HG02588 (cell line): ENCODE measurements at regions not wholly inside any gene's neighbourhood (a gene's known extent, or its start where the extent isn't known, plus 50 kb on each side); places are given as distances from the start of the nearest gene placed in this dataset.
"Not testable (repeated sequence)": the region's sequence is repeated elsewhere in the genome, so short reads cannot be mapped to it uniquely, and the experiment has no call there.

Experiments used
- ATAC-seq: cut with Tn5 transposase; IDR thresholded peaks from one replicate; pipeline ENCODE4 v1.9.1; 2021; ENCODE audit warnings: mild to moderate bottlenecking, moderate library complexity; ENCODE audit not compliant: unreplicated experiment

DNA sequence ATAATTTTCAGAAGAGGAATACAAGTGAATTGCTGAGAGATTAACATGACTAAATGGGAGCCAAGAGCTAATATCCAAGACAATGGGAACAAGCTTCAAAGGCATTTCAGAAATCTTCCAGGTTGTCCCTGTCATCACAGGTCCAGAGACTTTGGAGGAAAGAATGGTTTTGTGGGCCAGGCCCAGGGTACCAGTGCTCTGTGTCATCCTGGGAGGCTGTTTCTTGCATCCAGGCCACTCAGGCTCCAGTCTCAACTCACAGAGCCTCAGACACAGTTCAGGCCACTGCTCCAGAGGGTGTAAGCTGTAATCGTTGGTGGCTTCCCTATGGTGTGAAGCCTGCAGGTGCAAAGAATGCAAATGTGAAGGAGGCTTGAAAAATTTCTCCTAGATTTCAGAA is 170.4 kb upstream of the NRG3 start:
- no peak for ATAC-seq

GRCh38 chr10:81708416-81708815 is 166.6 kb upstream of the NRG3 start:
- ATAC-seq = no peak

GRCh38 chr10:81708929-81709328 is 166.1 kb upstream of the NRG3 start:
- ATAC-seq = no peak

DNA sequence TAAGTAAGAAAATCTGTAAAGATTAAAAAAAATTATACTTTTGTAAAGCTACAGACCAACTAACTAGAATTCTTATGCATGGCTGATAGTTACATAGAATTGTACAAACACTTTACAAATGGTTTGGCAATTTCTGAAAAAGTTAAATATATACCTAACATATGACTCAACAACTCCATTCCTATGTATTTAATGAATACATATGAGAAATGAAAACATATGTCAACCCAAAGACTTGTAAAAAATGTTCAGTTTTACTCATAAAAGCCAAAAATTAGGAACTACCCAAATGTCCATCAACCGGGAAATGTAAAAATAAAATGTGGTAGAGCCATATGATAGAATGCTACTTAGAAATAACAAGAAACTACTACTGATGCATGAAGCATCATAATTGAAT is 152.6 kb upstream of the NRG3 start:
- no peak for ATAC-seq

- ATAC-seq = no peak
Measured at GRCh38 chr10:81724431-81724830, 150.6 kb upstream of the NRG3 start.

- no peak for ATAC-seq
Measured at GRCh38 chr10:81725851-81726250, 149.1 kb upstream of the NRG3 start.

DNA sequence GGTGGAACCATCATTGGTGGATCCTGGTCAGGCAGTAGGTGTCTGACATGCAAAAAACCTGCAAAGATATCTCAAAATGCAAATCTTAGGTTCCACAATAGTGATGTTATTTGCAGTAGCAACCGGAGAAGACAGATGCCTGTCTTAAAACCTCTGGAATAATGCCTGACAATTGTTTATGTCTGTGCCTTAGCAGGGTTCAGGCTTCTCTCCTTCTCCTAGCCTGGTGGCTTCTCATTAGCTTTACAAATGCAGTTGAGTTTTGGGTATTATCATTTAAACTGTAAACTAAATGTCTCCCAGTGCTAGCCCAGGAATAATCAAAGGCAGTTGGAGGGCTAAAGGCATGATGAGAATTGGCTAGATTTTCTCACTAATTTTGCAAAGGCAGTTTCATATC is 146.3 kb upstream of the NRG3 start:
- ATAC-seq = no peak

DNA sequence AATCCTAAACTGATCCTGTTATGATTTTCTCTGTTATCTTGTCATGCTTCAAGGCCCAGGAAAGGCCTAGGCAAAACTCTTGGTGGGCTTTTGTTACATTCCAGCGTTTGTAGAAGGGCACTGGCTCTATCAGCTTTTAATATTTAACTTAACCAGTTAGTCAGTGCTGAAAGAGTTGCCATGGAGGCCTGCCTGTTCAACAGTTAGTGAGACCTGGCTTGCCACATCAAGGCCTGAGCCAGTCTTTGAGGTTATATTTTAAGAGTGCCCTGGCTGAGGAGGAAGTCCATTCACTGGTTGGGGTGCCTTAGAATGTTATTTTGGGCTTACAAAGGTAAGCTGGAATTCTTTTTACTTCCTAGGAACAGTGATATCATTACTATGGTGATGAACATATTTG is 144.1 kb upstream of the NRG3 start:
- ATAC-seq = no peak

- ATAC-seq = no peak
Measured at GRCh38 chr10:81733542-81733941, 141.5 kb upstream of the NRG3 start.

DNA sequence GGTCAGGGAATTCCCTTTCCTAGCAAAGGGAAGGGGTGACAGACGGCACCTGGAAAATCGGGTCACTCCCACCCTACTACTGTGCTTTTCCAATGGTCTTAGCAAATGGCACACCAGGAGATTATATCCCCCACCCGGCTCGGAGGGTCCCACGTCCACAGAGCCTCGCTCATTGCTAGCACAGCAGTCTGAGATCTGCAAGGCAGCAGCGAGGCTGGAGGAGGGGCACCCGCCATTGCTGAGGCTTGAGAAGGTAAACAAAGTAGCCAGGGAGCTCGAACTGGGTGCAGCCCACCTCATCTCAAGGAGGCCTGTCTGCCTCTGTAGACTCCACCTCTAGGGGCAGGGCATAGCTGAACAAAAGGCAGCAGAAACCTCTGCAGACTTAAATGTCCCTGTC is 139.8 kb upstream of the NRG3 start:
- ATAC-seq = not testable (repeated sequence)

DNA sequence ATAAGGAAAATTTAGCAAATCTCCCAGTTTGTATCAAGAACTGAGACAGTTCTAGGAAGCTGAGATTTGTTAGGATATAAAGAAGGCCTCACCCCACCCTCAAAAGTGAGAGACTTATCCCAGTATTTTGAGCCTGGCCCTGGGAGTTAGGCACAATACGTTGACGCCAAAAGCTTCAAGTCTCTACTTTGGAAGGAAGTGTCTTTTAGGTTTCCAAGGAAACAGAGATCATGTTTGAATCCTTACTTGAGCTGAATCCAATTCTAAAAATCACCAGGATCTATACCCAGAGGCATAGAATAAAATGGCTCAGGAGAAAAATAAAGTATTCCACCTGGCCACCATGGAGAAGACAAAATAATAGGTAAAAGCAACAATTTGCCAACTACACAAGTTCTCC is 115.9 kb upstream of the NRG3 start:
- ATAC-seq = no peak

GRCh38 chr10:81784111-81784597 is 90.8 kb upstream of the NRG3 start:
- ATAC-seq = no peak

DNA sequence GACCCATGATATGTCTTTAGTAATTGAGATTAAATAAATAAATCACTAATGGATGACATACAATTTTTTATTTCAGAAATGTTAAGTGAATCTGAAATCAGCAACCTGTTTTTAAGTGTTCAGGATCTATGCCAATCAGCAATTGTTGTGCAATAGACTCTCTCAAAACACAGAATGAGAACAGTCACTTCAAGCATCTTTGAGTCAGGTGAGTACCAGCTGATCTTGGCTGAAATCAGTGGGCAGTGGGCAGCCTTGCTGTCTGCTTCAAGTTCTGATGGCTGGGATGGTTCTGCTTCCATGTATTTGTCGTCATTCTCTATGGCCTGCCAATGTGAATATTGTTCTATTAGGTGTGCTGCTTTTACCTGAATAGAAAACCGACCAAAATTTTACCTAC is 82.3 kb upstream of the NRG3 start:
- no peak for ATAC-seq

GRCh38 chr10:81806842-81807241 is 68.2 kb upstream of the NRG3 start:
- ATAC-seq = no peak

DNA sequence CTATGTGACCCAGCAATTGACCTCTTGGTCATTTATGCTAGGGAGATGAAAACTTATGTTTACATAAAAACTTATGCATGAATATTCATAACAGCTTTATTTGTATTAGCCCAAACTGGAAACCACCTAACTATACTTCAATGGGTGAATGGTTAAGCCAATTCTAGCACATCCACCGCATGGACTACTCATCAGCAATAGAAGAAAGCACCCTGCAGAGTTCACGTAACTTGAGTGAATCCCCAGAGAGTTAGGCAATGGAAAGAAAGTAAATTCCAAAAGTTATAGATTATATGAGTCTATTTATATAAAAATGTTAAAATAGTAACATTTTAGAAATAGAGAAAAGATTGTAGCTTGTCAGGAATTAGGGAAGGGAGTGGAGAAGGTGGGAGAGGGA is 60.2 kb upstream of the NRG3 start:
- no peak for ATAC-seq

GRCh38 chr10:81817596-81818170 is 57.3 kb upstream of the NRG3 start:
- ATAC-seq = no peak

- ATAC-seq = no peak
Measured at GRCh38 chr10:81820418-81820817, 54.6 kb upstream of the NRG3 start.
